Large intestine (tissue), 3 donors: ENCODE measurements at regions not wholly inside any gene's neighbourhood (a gene's known extent, or its start where the extent isn't known, plus 50 kb on each side); places are given as distances from the start of the nearest gene placed in this dataset.

Experiments used
- DNase-seq, 2 donors: peaks; one replicate each; pipeline versions ENCODE4 v3.0.0 to v3.0.0-alpha.2; 2013
- H3K27ac ChIP-seq: one replicate; pipeline ENCODE4 v1.5.1; 2013; ENCODE audit warnings: low read length
- H3K27me3 ChIP-seq: 2 replicates; pipeline ENCODE4 v1.6.1; 2013; ENCODE audit warnings: low read length; ENCODE audit not compliant: control insufficient read depth, insufficient read depth
- H3K36me3 ChIP-seq: 2 replicates; pipeline ENCODE4 v1.6.1; 2013; ENCODE audit warnings: low read length; ENCODE audit not compliant: control insufficient read depth, insufficient read depth
- H3K4me1 ChIP-seq: one replicate; pipeline ENCODE4 v1.6.1; 2013; ENCODE audit warnings: low read length; ENCODE audit not compliant: control insufficient read depth, insufficient read depth
- H3K4me3 ChIP-seq: one replicate; pipeline ENCODE4 v1.5.1; 2013; ENCODE audit warnings: low read length
- H3K9me3 ChIP-seq: one replicate; pipeline ENCODE4 v1.6.1; 2013; ENCODE audit warnings: mild to moderate bottlenecking, low read depth, low read length, moderate library complexity; ENCODE audit not compliant: control insufficient read depth
- WGBS: methylation state at CpG from one replicate; pipeline ENCODE4 v1.1.5; 2013; ENCODE audit warnings: low lambda C conversion rate; ENCODE audit not compliant: insufficient coverage; 5-methylcytosine and 5-hydroxymethylcytosine counted together

GRCh38 chr11:105553025-105553424, 56.8 kb upstream of the GRIA4 start:
- no peaks in the 10 kb centered on the region for H3K4me1 ChIP-seq
- no peak for DNase-seq
- WGBS: no CpG with 5 or more reads among the region's 4 CpGs

GRCh38 chr11:105548359-105548758, 61.5 kb upstream of the GRIA4 start:
- H3K4me3 ChIP-seq: no peak overlapping the region
- DNase-seq: no peak
- no peaks in the 10 kb centered on the region for H3K9me3 ChIP-seq
- H3K4me1 ChIP-seq: no peaks in the 10 kb centered on the region
- no peak overlapping the region for H3K27ac ChIP-seq
- WGBS: 92% methylated on average over 2 of the region's 3 CpGs
- no peaks in the 10 kb centered on the region for H3K27me3 ChIP-seq
- no peaks in the 10 kb centered on the region for H3K36me3 ChIP-seq

More at GRCh38 chr11:105553025-105553424, 56.8 kb upstream of the GRIA4 start:
- Histone ChIP-seq H3K9me3 (no peaks in the 10 kb centered on the region), H3K27ac (no peak overlapping the region), H3K4me3 (no peak overlapping the region), H3K27me3 (no peaks in the 10 kb centered on the region), H3K36me3 (no peaks in the 10 kb centered on the region)

- WGBS: 100% methylated on average over 2 of the region's 3 CpGs
- no peaks in the 10 kb centered on the region for H3K4me1 ChIP-seq
- no peak overlapping the region for H3K4me3 ChIP-seq
- no peaks in the 10 kb centered on the region for H3K9me3 ChIP-seq
- H3K36me3 ChIP-seq: no peaks in the 10 kb centered on the region
- no peak overlapping the region for H3K27ac ChIP-seq
- no peak for DNase-seq
- H3K27me3 ChIP-seq: no peaks in the 10 kb centered on the region
Measured at GRCh38 chr11:105538588-105538987, 71.3 kb upstream of the GRIA4 start.

GRCh38 chr11:105537531-105537930, 72.3 kb upstream of the GRIA4 start:
- WGBS: no CpG with 5 or more reads among the region's 2 CpGs
- no peaks in the 10 kb centered on the region for H3K36me3 ChIP-seq

GRCh38 chr11:105524286-105524685, 85.6 kb upstream of the GRIA4 start:
- H3K36me3 ChIP-seq: no peaks in the 10 kb centered on the region
- 50% methylated on average over 1 of the region's 3 CpGs for WGBS

More at GRCh38 chr11:105537531-105537930, 72.3 kb upstream of the GRIA4 start:
- Histone ChIP-seq H3K4me3 (no peak overlapping the region), H3K9me3 (no peaks in the 10 kb centered on the region), H3K27ac (no peak overlapping the region), H3K4me1 (no peaks in the 10 kb centered on the region), H3K27me3 (no peaks in the 10 kb centered on the region)
- DNase-seq: no peak

GRCh38 chr11:105520706-105521345, 89.0 kb upstream of the GRIA4 start:
- no peak for DNase-seq
- no peak overlapping the region for H3K27ac ChIP-seq

More at GRCh38 chr11:105524286-105524685, 85.6 kb upstream of the GRIA4 start:
- Histone ChIP-seq H3K27me3 (no peaks in the 10 kb centered on the region), H3K4me1 (no peaks in the 10 kb centered on the region), H3K4me3 (no peak overlapping the region), H3K27ac (no peak overlapping the region), H3K9me3 (no peaks in the 10 kb centered on the region)
- DNase-seq: no peak

GRCh38 chr11:105507496-105508254, 102.2 kb upstream of the GRIA4 start:
- peak in 1 of 2 donors; percentile 11 for DNase-seq
- Histone ChIP-seq H3K27ac (no peak overlapping the region), H3K4me1 (peaks cover 7% of the 10 kb centered on the region), H3K36me3 (no peaks in the 10 kb centered on the region), H3K27me3 (no peaks in the 10 kb centered on the region), H3K9me3 (no peaks in the 10 kb centered on the region), H3K4me3 (no peak overlapping the region)
- 32% methylated on average over 2 of the region's 5 CpGs for WGBS

More at GRCh38 chr11:105520706-105521345, 89.0 kb upstream of the GRIA4 start:
- no peaks in the 10 kb centered on the region for H3K36me3 ChIP-seq
- H3K4me1 ChIP-seq: no peaks in the 10 kb centered on the region
- WGBS: 83% methylated on average over 1 of the region's 4 CpGs
- no peaks in the 10 kb centered on the region for H3K27me3 ChIP-seq
- no peak overlapping the region for H3K4me3 ChIP-seq
- peaks cover under 1% of the 10 kb centered on the region for H3K9me3 ChIP-seq

- H3K27me3 ChIP-seq: no peaks in the 10 kb centered on the region
- no peaks in the 10 kb centered on the region for H3K4me1 ChIP-seq
- no peak overlapping the region for H3K4me3 ChIP-seq
- H3K27ac ChIP-seq: no peak overlapping the region
- no CpG with 5 or more reads among the region's 1 CpG for WGBS
- H3K9me3 ChIP-seq: no peaks in the 10 kb centered on the region
- H3K36me3 ChIP-seq: no peaks in the 10 kb centered on the region
- no peak for DNase-seq
Measured at GRCh38 chr11:105492010-105492409, 117.9 kb upstream of the GRIA4 start.

- H3K27me3 ChIP-seq: no peaks in the 10 kb centered on the region
- H3K4me1 ChIP-seq: no peaks in the 10 kb centered on the region
- DNase-seq: no peak
- no peaks in the 10 kb centered on the region for H3K36me3 ChIP-seq
- no peaks in the 10 kb centered on the region for H3K9me3 ChIP-seq
- 100% methylated on average over 1 of the region's 1 CpG for WGBS
- H3K4me3 ChIP-seq: no peak overlapping the region
- H3K27ac ChIP-seq: no peak overlapping the region
Measured at GRCh38 chr11:105491394-105491793, 118.5 kb upstream of the GRIA4 start.

- H3K27me3 ChIP-seq: no peaks in the 10 kb centered on the region
- H3K4me1 ChIP-seq: no peaks in the 10 kb centered on the region
- H3K4me3 ChIP-seq: no peak overlapping the region
- no peak overlapping the region for H3K27ac ChIP-seq
- no peaks in the 10 kb centered on the region for H3K9me3 ChIP-seq
- peak in 1 of 2 donors; percentile 19 for DNase-seq
- no CpG with 5 or more reads among the region's 1 CpG for WGBS
- H3K36me3 ChIP-seq: no peaks in the 10 kb centered on the region
Measured at GRCh38 chr11:105490333-105490732, 119.5 kb upstream of the GRIA4 start.
